NCI-H1092 treated with DMSO at 0.1 percent for 48 hours (cell line): ENCODE measurements at regions not wholly inside any gene's neighbourhood (a gene's known extent, or its start where the extent isn't known, plus 50 kb on each side); places are given as distances from the start of the nearest gene placed in this dataset.

Experiments used
- DNase-seq: peaks from one replicate; lab custom pipeline; 2025; lab: John Stamatoyannopoulos, UW

DNA sequence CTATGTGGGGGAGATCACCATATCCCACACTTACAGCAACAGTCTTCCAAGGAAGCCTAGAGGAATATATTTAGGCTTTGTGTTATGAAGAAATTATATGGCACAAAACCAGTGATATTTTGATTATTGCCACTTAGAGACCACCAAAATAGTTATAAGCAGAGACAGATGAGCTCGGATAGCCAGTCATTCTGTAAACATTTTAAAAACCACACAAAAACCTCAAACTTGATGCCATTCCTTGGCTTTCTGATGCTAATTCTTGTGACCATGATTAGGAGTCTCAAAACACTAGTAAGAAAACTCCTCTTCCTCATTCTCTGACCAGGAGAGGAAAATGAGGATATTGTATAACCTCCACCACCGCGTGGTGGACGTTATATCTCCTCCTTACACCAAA, 496.4 kb downstream of the FOXO1 start:
- no peak for DNase-seq

DNA sequence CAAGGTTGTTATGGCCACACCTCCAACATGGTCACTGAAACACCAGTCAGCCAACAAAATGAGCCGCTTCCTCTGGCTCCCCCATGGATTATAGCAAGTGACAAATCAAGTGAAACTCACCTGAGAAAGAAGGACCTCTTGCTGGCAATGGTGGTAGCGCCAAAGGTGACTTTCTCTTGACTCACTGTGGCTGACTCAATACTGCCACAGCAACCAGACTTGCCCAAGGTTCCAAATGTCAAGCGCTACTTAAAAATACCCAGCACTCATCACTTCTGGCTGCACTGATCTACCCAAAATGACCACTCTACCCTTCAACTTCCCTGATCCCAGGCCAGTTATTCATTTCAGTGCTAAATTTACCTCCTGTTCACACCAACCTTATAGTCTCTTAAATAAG, 495.5 kb downstream of the FOXO1 start:
- no peak for DNase-seq

- no peak for DNase-seq
Observed at GRCh38 chr13:40171566-40171965, 494.9 kb downstream of the FOXO1 start.

GRCh38 chr13:40172149-40172591, 494.3 kb downstream of the FOXO1 start:
- no peak for DNase-seq

GRCh38 chr13:40172878-40173277, 493.6 kb downstream of the FOXO1 start:
- DNase-seq = no peak

- no peak for DNase-seq
Observed at GRCh38 chr13:40175639-40176038, 490.8 kb downstream of the FOXO1 start.

DNA sequence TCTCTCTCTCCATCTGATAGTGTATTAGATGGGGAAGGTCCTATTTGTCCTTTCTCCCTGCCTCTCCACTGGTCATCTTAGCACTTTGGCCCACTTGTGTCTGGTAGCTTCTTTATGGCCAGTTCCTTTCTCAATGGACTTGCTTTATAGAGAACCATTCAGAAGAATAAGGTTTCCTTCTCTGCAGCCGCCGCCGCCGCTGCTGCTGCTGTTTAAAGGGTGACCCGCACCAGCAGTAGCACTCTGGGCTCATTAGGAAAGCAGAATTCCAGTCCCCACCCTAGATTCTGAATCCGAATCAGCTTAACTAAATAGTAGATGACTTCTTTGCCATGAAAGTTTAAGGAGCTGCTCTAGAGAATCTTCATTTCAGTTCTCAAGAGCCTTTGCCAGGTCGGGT, 490.2 kb downstream of the FOXO1 start:
- no peak for DNase-seq

- no peak for DNase-seq
Observed at GRCh38 chr13:40178130-40178529, 488.3 kb downstream of the FOXO1 start.

DNA sequence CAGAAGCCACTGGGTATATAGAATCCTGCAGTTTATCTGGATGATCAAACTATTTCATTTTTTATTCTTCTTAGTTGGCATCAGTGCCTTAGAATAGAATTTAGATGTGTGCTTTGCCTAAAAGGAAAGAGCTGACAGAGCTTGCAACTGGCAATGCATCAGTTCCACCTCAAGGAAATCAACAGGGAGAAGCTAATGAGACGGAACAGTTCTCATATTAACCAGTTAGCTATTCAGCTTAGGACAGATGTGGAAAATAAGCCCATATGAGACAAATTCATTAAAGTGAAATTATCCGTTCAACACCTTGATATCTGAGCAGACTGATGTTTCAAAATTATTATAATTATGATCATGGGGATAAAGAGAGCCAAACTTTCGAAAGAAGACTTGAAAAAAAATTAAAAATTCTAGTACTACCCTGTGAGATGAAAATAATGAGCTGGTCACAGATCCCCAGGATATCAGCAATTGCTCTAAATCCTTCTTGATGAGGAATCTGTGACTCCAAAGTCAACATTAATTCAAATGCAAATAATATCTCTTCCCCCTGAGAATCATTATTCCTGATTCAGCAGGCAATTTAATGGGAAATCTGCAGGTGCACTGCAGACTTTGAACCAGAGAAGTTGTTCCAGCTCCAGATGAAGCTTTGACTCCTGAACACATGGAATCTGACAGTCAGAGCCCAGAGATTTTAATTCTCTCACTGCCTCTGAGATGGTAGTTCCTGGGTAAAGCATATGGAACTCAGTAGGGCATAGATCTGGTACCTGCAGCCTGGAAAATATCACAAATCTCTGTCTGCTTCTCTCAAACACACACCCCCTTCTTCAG, 486.8 kb downstream of the FOXO1 start:
- no peak for DNase-seq

DNA sequence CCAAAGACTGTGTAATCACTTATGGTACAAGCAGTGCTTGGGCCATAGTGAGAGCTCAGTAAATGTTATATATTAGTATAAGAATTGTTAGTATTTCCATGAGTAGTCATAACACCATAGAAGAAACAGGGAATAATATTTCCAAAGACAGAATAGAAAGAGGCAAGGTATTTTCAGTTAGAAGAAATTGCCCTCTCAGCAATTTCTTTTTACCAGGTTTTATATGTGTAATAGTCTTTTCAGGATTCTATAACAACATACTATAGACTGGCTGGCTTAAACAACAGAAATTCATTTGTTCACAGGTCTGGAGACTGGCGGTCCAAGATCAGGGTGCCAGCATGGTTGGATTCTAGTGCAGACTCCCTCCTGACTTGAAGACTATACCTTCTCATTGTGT, 485.7 kb downstream of the FOXO1 start:
- DNase-seq = no peak

DNA sequence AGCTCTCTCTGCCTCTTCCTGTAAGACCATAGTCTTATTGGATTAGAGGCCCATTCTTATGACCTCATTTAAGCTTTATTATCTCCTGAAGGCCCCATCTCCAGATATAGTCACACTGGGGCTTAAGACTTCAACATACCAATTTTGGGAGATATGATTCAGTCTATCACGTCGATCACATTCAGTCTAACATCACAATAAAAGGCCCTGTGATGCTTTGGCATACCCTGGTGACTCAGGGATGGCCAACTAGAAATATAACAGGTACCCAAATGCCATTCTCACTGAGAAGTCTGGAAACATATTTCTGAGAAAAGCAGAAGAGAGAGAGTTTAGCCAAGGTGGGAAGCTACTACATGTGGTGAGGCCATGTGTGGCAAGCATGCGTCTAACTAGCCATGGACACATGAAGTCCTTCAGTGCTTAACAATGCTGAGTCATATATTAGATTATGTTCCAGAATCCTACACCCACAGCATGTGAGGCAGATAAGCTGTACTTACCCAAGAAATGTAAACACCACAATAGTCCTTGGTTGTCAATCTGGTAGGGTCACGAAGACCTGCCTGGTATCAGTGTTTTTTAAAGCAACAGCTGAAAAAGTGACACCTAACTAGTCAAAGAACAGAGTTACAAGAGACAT, 485.1 kb downstream of the FOXO1 start:
- no peak for DNase-seq

GRCh38 chr13:40182591-40182990, 483.9 kb downstream of the FOXO1 start:
- DNase-seq = no peak

GRCh38 chr13:40185414-40185813, 481.0 kb downstream of the FOXO1 start:
- no peak for DNase-seq

- DNase-seq = no peak
Observed at GRCh38 chr13:40186041-40186440, 480.4 kb downstream of the FOXO1 start.

GRCh38 chr13:40186626-40187323, 479.7 kb downstream of the FOXO1 start:
- DNase-seq = no peak

DNA sequence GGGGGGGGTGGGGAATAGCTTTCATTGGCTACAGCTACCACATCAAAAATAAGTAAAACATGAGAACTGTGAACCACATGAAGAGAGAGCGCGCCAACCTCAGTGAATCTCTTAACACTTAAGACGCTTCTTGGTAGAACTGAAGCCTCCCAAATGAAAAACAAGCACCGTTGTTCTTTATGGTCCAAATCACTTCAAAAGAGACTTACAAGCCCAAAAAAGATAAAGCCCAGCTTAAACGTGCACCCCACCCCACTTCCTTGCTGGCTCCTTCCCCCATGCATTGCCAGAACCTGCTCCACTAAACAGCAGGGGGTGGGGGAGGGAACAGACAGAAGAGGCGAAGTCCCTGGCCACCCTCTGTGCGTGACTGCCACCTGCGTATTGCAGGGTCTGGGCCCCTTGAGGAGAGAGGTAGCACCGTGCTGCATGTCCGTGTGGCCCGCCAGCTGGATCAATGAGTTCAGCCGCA, 479.1 kb downstream of the FOXO1 start:
- no peak for DNase-seq

GRCh38 chr13:40187841-40188591, 478.4 kb downstream of the FOXO1 start:
- no peak for DNase-seq

DNA sequence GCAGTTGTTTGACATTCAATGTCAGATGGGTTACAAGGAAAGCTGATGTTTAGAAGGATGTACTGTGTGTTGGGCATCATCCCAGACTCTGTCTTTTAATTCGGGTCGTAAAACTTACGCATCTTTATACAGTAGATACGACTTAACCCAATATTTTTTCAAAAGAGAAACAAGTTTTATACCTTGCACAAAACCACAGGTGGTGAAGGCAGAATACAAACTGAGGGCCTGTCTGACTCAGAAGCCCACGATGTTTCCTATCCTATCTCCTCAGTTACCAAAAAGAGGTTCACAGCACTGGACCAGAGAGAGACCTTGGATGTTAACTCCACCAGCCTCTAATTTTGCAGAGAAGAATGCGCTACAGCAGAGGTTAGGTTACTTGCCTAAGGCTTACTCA, 477.0 kb downstream of the FOXO1 start:
- no peak for DNase-seq

DNA sequence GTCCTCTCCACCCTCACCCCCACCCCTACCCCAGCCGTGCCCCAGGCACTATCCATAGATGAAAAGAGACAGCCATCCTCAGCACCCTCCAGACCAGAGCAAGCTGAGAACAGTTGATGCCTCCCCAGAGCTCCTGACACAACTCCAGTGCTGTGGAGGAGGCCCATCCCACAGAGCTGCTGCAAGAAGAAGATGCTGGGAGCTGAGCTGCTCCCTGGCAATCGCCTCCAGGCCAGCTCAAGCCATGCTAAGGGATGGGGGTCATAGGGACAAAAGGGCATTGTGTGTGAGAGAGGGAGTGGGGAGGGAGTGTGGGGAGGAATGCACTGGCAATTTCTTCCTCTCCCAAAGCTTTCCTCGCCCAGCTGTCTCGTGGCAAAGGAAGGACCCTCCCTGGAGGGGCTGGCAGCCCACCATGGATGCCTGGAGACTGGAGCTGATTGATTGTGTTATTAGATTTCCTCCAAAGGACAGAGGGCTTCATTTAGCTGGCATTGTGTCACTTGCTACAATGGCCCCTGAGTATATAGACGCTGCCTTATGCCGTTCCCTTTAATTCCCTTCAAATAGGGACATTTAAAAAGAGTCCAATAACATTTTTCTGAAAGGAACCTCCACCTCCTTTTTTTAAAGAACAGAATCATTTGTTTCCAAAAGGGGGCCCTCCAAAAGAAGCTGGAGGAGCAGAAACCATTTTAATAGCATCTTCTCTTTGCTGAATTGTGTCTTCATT, 476.4 kb downstream of the FOXO1 start:
- DNase-seq = no peak

DNA sequence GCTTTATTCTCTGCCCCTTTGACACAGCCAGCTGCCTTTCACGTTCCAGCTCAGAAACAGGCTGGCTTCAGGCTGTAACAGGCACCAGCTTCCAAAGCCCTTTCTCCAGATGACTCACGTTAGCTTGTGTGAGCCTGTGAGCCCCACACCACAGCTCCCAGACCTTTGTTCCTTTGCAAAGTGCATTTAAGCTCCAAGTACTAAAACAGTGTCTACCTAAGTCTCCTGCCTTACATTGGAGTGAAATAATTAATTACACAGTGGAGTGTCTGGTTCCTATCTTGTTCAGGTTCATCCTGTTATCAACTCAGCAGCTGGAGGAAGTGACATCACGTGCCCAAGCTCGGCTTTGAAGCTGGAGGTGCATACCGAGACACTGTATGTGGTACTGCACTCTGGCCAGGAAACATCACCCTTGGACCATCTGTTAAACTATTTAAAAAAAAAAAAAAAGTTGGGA, 475.8 kb downstream of the FOXO1 start:
- DNase-seq = no peak
